Transverse colon (tissue), 4 donors: ENCODE measurements at regions not wholly inside any gene's neighbourhood (a gene's known extent, or its start where the extent isn't known, plus 50 kb on each side); places are given as distances from the start of the nearest gene placed in this dataset.

ENCODE experiments used
- DNase-seq: peaks from one replicate; pipeline ENCODE4 v3.0.0-alpha.2; 2019
- H3K27ac ChIP-seq, 4 donors: fragments of 200-600 bp; sonication (generic); 2 replicates each; pipeline ENCODE4 v1.5.1; 2016 to 2018; ENCODE audit warnings: inconsistent platforms in 4 of 4
- H3K27me3 ChIP-seq: fragments of 200-600 bp; sonication (generic); 2 replicates; pipeline ENCODE4 v1.5.1; 2017; ENCODE audit warnings: inconsistent platforms
- H3K36me3 ChIP-seq, 4 donors: fragments of 200-600 bp; sonication (generic); 2 replicates each; pipeline ENCODE4 v1.5.1; 2017 to 2019; ENCODE audit warnings: inconsistent platforms in 4 of 4
- H3K4me1 ChIP-seq, 4 donors: fragments of 200-600 bp; sonication (generic); 2 replicates each; pipeline ENCODE4 v1.5.1; 2017 to 2020; ENCODE audit warnings: inconsistent platforms in 4 of 4
- H3K4me3 ChIP-seq, 4 donors: fragments of 200-600 bp; sonication (generic); 1 replicate in 1 of 4; 2 replicates in 3 of 4; pipeline versions ENCODE4 v1.5.1 to v1.6.1; 2017 to 2019; ENCODE audit warnings: inconsistent platforms in 4 of 4
- H3K9me3 ChIP-seq, 2 donors: fragments of 200-600 bp; sonication (generic); 2 replicates each; pipeline ENCODE4 v1.5.1; 2017 to 2019; ENCODE audit warnings: inconsistent platforms in 2 of 2
- CTCF ChIP-seq, 5 experiments: fragments of 200-600 bp in 3 of 5; fragments of 450-650 bp in 2 of 5; sonication (generic) in 3 of 5; IDR thresholded peaks; 1 replicate in 2 of 5; 2 replicates in 3 of 5; pipeline ENCODE4 v1.5.1; 2016 to 2017; ENCODE audit warnings: antibody characterized with exemption in 5 of 5, inconsistent platforms in 3 of 5, mild to moderate bottlenecking in 2 of 5, moderate library complexity in 1 of 5
- EP300 ChIP-seq: sonication (generic); formaldehyde crosslinking; IDR thresholded peaks from one replicate; pipeline ENCODE4 v1.6.1; 2017; ENCODE audit warnings: antibody characterized with exemption, low read depth
- POLR2A ChIP-seq: fragments of 450-650 bp; IDR thresholded peaks from one replicate; pipeline ENCODE4 v1.6.1; 2016; ENCODE audit warnings: antibody characterized with exemption, mild to moderate bottlenecking, moderate library complexity
- POLR2AphosphoS5 ChIP-seq, 3 donors: sonication (generic); formaldehyde crosslinking; IDR thresholded peaks; one replicate each; pipeline ENCODE4 v1.6.1; 2016; ENCODE audit warnings: antibody characterized with exemption in 3 of 3
- WGBS, 2 donors: methylation state at CpG; one replicate each; pipeline ENCODE4 v1.1.5; 2018; ENCODE audit warnings: low coverage in 1 of 2; 5-methylcytosine and 5-hydroxymethylcytosine counted together
- in situ Hi-C, 4 donors: fragments of 200-750 bp; cut with MboI; loops; one replicate each; pipeline versions ENCODE4 v1.15.0 to v1.15.1; 2017; ENCODE audit warnings: low sequenced_read_pairs in 3 of 4, low pct_ligation_motif_present in 1 of 4, low pct_unique_long_range_greater_than_20kb in 1 of 4
- intact Hi-C: fragments of 100-400 bp; cut with DNase I; formaldehyde crosslinking; loops from one replicate; pipeline ENCODE4 v1.15.1; 2023; ENCODE audit warnings: low total_unique reads

GRCh38 chr15:94840794-94841783, 609.7 kb downstream of the MCTP2 start:
- WGBS, 2 donors, result 71 to 83% methylated on average over 1 to 10 of the region's 10 CpGs
- in situ Hi-C loops (no loop called here), intact Hi-C loops (no loop called here)
- TF ChIP-seq POLR2A (no peak), EP300 (no peak), POLR2AphosphoS5 (IDR thresholded peaks at IDR 0.05) (no peak)
- Histone ChIP-seq H3K27ac (peak overlapping the region; percentile 31 to 55 (median 48)), H3K4me3 (no peak overlapping the region), H3K36me3 (no peaks in the 10 kb centered on the region), H3K4me1 (peaks cover 0 to 35% (median 16%) of the 10 kb centered on the region in 4 donors), H3K27me3 (no peaks in the 10 kb centered on the region), H3K9me3 (no peaks in the 10 kb centered on the region)
- peak; percentile 18 for DNase-seq

GRCh38 chr15:94843060-94843459, 611.7 kb downstream of the MCTP2 start:
- in situ Hi-C loops, result no loop called here
- intact Hi-C loops, result no loop called here
- peaks cover 0 to 35% (median 17%) of the 10 kb centered on the region in 4 donors for H3K4me1 ChIP-seq
- TF ChIP-seq POLR2AphosphoS5 (IDR thresholded peaks at IDR 0.05) (no peak), CTCF (IDR thresholded peaks at IDR 0.05) (no peak), POLR2A (no peak), EP300 (no peak)
- DNase-seq, result no peak
- no peaks in the 10 kb centered on the region for H3K9me3 ChIP-seq
- H3K36me3 ChIP-seq, result no peaks in the 10 kb centered on the region
- H3K4me3 ChIP-seq, result no peak overlapping the region
- no peaks in the 10 kb centered on the region for H3K27me3 ChIP-seq
- peak overlapping the region; percentile 86 to 92 (median 90) for H3K27ac ChIP-seq

GRCh38 chr15:94844198-94844537, 612.8 kb downstream of the MCTP2 start:
- no peak for DNase-seq
- 37 to 41% methylated on average over 5 of the region's 5 CpGs for WGBS, 2 donors
- no peaks in the 10 kb centered on the region for H3K9me3 ChIP-seq
- no peaks in the 10 kb centered on the region for H3K36me3 ChIP-seq
- peaks cover 0 to 30% (median 17%) of the 10 kb centered on the region in 4 donors for H3K4me1 ChIP-seq
- TF ChIP-seq EP300 (no peak), CTCF (IDR thresholded peaks at IDR 0.05) (no peak), POLR2AphosphoS5 (IDR thresholded peaks at IDR 0.05) (no peak), POLR2A (no peak)
- no peaks in the 10 kb centered on the region for H3K27me3 ChIP-seq
- H3K4me3 ChIP-seq, result peak overlapping the region in 3 of 4 donors; percentile 34 to 54 (median 42)
- intact Hi-C loops, result no loop called here
- H3K27ac ChIP-seq, result peak overlapping the region; percentile 86 to 92 (median 90)
- in situ Hi-C loops, result no loop called here

GRCh38 chr15:94844538-94845389, 613.4 kb downstream of the MCTP2 start:
- 2 to 5% methylated on average over 6 to 40 of the region's 83 CpGs for WGBS, 2 donors
- H3K4me1 ChIP-seq, result peaks cover 0 to 30% (median 17%) of the 10 kb centered on the region in 4 donors
- H3K27ac ChIP-seq, result peak overlapping the region; percentile 86 to 92 (median 90)
- DNase-seq, result peak; percentile 91
- H3K4me3 ChIP-seq, result peak overlapping the region; percentile 19 to 54 (median 38)
- in situ Hi-C loops, result no loop called here
- H3K27me3 ChIP-seq, result no peaks in the 10 kb centered on the region
- no peaks in the 10 kb centered on the region for H3K9me3 ChIP-seq
- H3K36me3 ChIP-seq, result no peaks in the 10 kb centered on the region
- intact Hi-C loops, result no loop called here
- TF ChIP-seq POLR2A (peak; percentile 31), EP300 (no peak), CTCF (IDR thresholded peaks at IDR 0.05) (peak in 1 of 5 experiments; percentile 19), POLR2AphosphoS5 (IDR thresholded peaks at IDR 0.05) (peak in 2 of 3 donors; percentile 64 to 67)
